Uterus (tissue), 3 donors: ENCODE measurements at regions not wholly inside any gene's neighbourhood (a gene's known extent, or its start where the extent isn't known, plus 50 kb on each side); places are given as distances from the start of the nearest gene placed in this dataset.
A peak's percentile ranks its signal among the peaks of the same experiment; 100 is the strongest.

Experiments
- DNase-seq, 2 donors: peaks; one replicate each; pipeline ENCODE4 v3.0.0-alpha.2; 2019 to 2020
- H3K27ac ChIP-seq, 2 donors: fragments of 200-600 bp; sonication (generic); 1 replicate in 1 of 2; 2 replicates in 1 of 2; pipeline ENCODE4 v1.5.1; 2016 to 2018
- H3K27me3 ChIP-seq, 2 donors: fragments of 200-600 bp; sonication (generic); one replicate each; pipeline ENCODE4 v1.5.1; 2018 to 2019; ENCODE audit warnings: control low read depth in 1 of 2
- H3K36me3 ChIP-seq, 2 donors: fragments of 200-600 bp; sonication (generic); one replicate each; pipeline ENCODE4 v1.5.1; 2019; ENCODE audit warnings: control low read depth in 1 of 2
- H3K4me1 ChIP-seq, 2 donors: fragments of 200-600 bp; sonication (generic); one replicate each; pipeline ENCODE4 v1.5.1; 2018 to 2019; ENCODE audit warnings: control low read depth in 1 of 2
- H3K4me3 ChIP-seq, 2 donors: fragments of 200-600 bp; sonication (generic); 1 replicate in 1 of 2; 2 replicates in 1 of 2; pipeline ENCODE4 v1.5.1; 2018 to 2019; ENCODE audit warnings: mild to moderate bottlenecking in 1 of 2
- H3K9me3 ChIP-seq, 2 donors: fragments of 200-600 bp; sonication (generic); one replicate each; pipeline ENCODE4 v1.5.1; 2019; ENCODE audit warnings: control low read depth in 1 of 2
- CTCF ChIP-seq, 4 experiments: fragments of 200-600 bp in 2 of 4; fragments of 450-650 bp in 2 of 4; sonication (generic) in 2 of 4; IDR thresholded peaks; one replicate each; pipeline ENCODE4 v1.5.1; 2016 to 2019; ENCODE audit warnings: antibody characterized with exemption in 4 of 4, mild to moderate bottlenecking in 2 of 4, moderate library complexity in 1 of 4
- POLR2A ChIP-seq, 2 donors: fragments of 450-650 bp; IDR thresholded peaks; one replicate each; pipeline ENCODE4 v1.6.1; 2016; ENCODE audit warnings: antibody characterized with exemption in 2 of 2, mild to moderate bottlenecking in 1 of 2, moderate library complexity in 1 of 2
- intact Hi-C: fragments of 100-400 bp; cut with DNase I; formaldehyde crosslinking; loops from one replicate; pipeline ENCODE4 v1.15.1; 2023; ENCODE audit warnings: low total_unique reads
- donor health status: DM: yes; HTN: yes; CAD: no.

DNA sequence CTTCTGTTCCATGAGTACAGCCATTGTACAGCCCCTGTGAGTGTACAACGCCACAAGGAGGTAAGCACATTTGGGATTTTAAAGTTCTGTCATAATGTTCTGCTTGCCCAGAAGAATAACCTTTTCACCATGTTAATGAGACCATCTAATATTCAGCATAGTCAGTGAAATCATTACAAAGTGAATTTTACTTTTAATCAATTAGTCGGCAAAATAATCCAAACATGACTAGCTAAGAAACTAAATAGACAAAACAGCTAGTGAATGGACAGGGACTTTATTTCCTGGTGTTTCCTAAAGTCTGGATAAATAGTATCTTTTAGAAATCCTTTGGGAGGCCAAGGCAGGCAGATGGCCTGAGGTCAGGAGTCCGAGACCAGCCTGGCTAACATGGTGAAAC is 69.0 kb upstream of the NRSN1 start:
- H3K4me3 ChIP-seq, result no peak overlapping the region
- H3K9me3 ChIP-seq, result no peaks in the 10 kb centered on the region
- no peaks in the 10 kb centered on the region for H3K27me3 ChIP-seq
- no peaks in the 10 kb centered on the region for H3K36me3 ChIP-seq
- H3K27ac ChIP-seq, result no peak overlapping the region
- no peak for DNase-seq
- TF ChIP-seq POLR2A (IDR thresholded peaks at IDR 0.05), result no peak
- TF ChIP-seq CTCF (IDR thresholded peaks at IDR 0.05), result no peak
- intact Hi-C loops, result no loop called here
- H3K4me1 ChIP-seq, result no peaks in the 10 kb centered on the region

DNA sequence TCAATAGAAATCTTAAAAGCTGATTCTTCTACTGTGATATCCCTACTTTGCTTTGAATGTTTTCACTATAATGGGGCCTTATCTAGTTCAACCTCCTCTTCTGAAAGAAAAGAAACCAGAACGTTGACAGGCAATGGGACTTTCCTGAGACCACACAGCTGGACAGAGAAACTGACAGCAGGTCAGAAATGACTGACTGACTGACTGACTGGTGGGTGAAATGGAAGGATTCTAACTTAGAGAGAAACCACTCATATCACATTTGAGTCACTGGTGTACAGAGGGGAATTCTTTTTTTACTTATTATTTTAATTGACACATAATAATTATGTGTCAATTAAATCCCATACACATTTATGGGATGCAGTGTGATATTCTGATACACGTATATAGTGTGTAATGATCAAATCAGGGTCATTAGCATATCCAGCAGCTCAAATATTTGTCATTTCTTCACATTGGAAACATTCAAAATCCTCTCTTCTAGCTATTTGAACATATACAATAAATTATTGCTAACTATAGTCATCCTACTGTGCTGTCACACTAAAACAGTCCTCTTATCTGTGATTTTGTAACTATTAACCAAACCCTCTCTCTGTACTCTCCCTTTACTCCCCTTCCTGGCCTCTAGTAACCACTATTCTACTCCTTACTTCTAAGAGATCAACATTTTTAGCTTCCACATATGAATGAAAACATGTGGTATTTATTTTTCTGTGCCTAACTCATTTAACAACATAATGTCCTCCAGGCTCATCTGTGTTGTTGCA is 64.8 kb upstream of the NRSN1 start:
- DNase-seq, result no peak
- H3K4me1 ChIP-seq, result no peaks in the 10 kb centered on the region
- no peaks in the 10 kb centered on the region for H3K36me3 ChIP-seq
- intact Hi-C loops, result no loop called here
- H3K27me3 ChIP-seq, result no peaks in the 10 kb centered on the region
- H3K4me3 ChIP-seq, result no peak overlapping the region
- H3K27ac ChIP-seq, result no peak overlapping the region
- no peaks in the 10 kb centered on the region for H3K9me3 ChIP-seq
- TF ChIP-seq POLR2A (IDR thresholded peaks at IDR 0.05), result no peak

DNA sequence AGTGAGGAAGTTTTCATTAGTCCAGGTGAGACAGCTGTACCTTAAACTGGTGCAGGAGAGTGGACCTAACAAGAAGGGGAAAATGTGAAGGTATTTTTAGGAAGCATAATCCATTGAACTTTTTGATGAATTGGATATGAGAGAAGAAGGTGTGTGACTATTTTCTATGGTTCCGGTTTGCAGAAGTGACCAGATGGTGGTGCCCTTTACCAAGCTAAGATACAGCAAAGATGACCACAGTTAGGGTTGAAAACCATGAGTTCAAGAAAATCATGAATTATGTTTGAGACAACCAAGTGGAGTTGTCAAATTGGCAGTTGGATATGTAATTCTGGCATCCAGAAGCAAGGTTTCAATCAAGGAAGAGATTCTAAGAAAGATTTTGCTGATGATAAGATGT is 61.9 kb upstream of the NRSN1 start:
- no peak overlapping the region for H3K27ac ChIP-seq
- TF ChIP-seq POLR2A (IDR thresholded peaks at IDR 0.05) (no peak), CTCF (IDR thresholded peaks at IDR 0.05) (peak in 2 of 4 experiments; percentile 28 to 34)
- H3K4me3 ChIP-seq, result no peak overlapping the region
- no peaks in the 10 kb centered on the region for H3K4me1 ChIP-seq
- H3K36me3 ChIP-seq, result no peaks in the 10 kb centered on the region
- H3K27me3 ChIP-seq, result no peaks in the 10 kb centered on the region
- intact Hi-C loops, result no loop called here
- DNase-seq, result no peak
- H3K9me3 ChIP-seq, result no peaks in the 10 kb centered on the region

DNA sequence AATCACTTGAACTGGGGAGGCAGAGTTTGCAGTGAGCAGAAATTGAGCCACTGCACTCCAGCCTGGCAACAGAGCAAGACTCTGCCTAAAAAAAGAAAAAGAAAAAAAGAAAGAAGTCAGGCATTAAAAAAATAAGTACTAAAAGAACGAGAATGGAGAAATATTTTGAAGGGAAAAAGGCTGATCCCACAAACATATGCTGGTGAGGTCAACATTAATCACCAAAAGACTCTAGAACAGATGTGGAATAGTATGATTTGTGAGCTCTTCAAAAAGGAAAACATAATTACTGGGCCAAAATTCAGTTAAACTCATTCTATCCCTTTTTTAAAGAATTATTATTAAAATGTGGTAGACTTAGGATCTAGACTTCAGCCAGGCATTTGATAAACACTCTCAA is 61.2 kb upstream of the NRSN1 start:
- Histone ChIP-seq H3K9me3 (no peaks in the 10 kb centered on the region), H3K4me1 (no peaks in the 10 kb centered on the region), H3K27ac (no peak overlapping the region), H3K27me3 (no peaks in the 10 kb centered on the region), H3K36me3 (no peaks in the 10 kb centered on the region), H3K4me3 (no peak overlapping the region)
- intact Hi-C loops, result no loop called here
- DNase-seq, result no peak
- TF ChIP-seq CTCF (IDR thresholded peaks at IDR 0.05), result no peak
- no peak for TF ChIP-seq POLR2A (IDR thresholded peaks at IDR 0.05)

DNA sequence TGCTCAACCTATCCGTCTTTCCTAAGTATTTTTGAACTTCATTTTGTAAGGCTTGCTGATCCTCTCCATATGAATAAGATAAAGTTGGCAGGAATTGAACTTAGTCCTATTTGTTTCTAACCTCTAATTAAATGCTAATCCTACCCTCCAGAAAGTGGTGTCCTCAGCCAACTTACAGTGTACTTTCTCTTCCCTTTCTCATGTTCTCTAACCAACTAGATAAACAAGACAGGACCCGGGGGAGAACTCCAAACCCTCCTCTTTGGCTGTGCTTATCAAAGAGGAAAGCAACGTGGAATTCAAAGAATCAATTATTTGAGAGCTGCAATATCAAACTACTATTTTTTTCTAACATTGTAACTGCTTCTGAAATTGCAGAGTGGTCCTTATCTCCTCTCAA is 56.5 kb upstream of the NRSN1 start:
- H3K27ac ChIP-seq, result no peak overlapping the region
- no peak for TF ChIP-seq CTCF (IDR thresholded peaks at IDR 0.05)
- no peak for TF ChIP-seq POLR2A (IDR thresholded peaks at IDR 0.05)
- no peaks in the 10 kb centered on the region for H3K27me3 ChIP-seq
- H3K36me3 ChIP-seq, result no peaks in the 10 kb centered on the region
- no peak for DNase-seq
- H3K9me3 ChIP-seq, result no peaks in the 10 kb centered on the region
- intact Hi-C loops, result no loop called here
- H3K4me1 ChIP-seq, result no peaks in the 10 kb centered on the region
- H3K4me3 ChIP-seq, result no peak overlapping the region
